ENCODE measurements at regions not wholly inside any gene's neighbourhood (a gene's known extent, or its start where the extent isn't known, plus 50 kb on each side); places are given as distances from the start of the nearest gene placed in this dataset.

- TF ChIP-seq POLR2A (IDR thresholded peaks at IDR 0.05; ENCODE audit: low read depth, low read length) (no peak), POLR2AphosphoS5 (IDR thresholded peaks at IDR 0.05; ENCODE audit: low read depth, low read length) (no peak), TAF1 (IDR thresholded peaks at IDR 0.05; ENCODE audit: borderline replicate concordance, low read depth, low read length) (no peak)
Measured at GRCh38 chr16:13672196-13672595, 247.8 kb upstream of the ERCC4 start.
